ENCODE measurements at regions not wholly inside any gene's neighbourhood (a gene's known extent, or its start where the extent isn't known, plus 50 kb on each side); places are given as distances from the start of the nearest gene placed in this dataset.

GRCh38 chr2:156818944-156819343 is 382.8 kb downstream of the GPD2 start:
- ATAC-seq: no peak
- TF ChIP-seq PPARA (CRISPR knock-in tag; IDR thresholded peaks at IDR 0.05; ENCODE audit: borderline replicate concordance) (no peak), CSRNP3 (CRISPR knock-in tag; IDR thresholded peaks at IDR 0.05) (no peak), PATZ1 (CRISPR knock-in tag; IDR thresholded peaks at IDR 0.05; ENCODE audit: borderline replicate concordance) (no peak), POU6F1 (CRISPR knock-in tag; IDR thresholded peaks at IDR 0.05; ENCODE audit: borderline replicate concordance, low read depth) (no peak), TCF4 (CRISPR knock-in tag; IDR thresholded peaks at IDR 0.05; ENCODE audit: borderline replicate concordance) (no peak), TOX (CRISPR knock-in tag; IDR thresholded peaks at IDR 0.05; ENCODE audit: borderline replicate concordance) (no peak), CREB5 (CRISPR knock-in tag; IDR thresholded peaks at IDR 0.05; ENCODE audit: low read depth) (no peak), CSDC2 (CRISPR knock-in tag; IDR thresholded peaks at IDR 0.05) (no peak)

- no peak for TF ChIP-seq ZNF565 (CRISPR knock-in tag; conservative IDR thresholded peaks at IDR 0.05; ENCODE audit: low read depth)
- no peak for TF ChIP-seq SNAI2 (CRISPR knock-in tag; IDR thresholded peaks at IDR 0.05)
- TF ChIP-seq ZNF70 (CRISPR knock-in tag; IDR thresholded peaks at IDR 0.05): no peak
- ATAC-seq: no peak
Observed at GRCh38 chr2:156826341-156826933, 390.3 kb downstream of the GPD2 start.

- no peak for ATAC-seq
Observed at GRCh38 chr2:156834431-156834830, 398.3 kb downstream of the GPD2 start.

GRCh38 chr2:156837635-156838370 is 401.6 kb downstream of the GPD2 start:
- no peak for ATAC-seq
- TF ChIP-seq ZFP3 (CRISPR knock-in tag; IDR thresholded peaks at IDR 0.05): no peak

More at GRCh38 chr2:156834431-156834830, 398.3 kb downstream of the GPD2 start:
- no peak for TF ChIP-seq ARNTL (CRISPR knock-in tag; IDR thresholded peaks at IDR 0.05; ENCODE audit: borderline replicate concordance, low read depth)
- TF ChIP-seq POU6F1 (CRISPR knock-in tag; IDR thresholded peaks at IDR 0.05; ENCODE audit: borderline replicate concordance, low read depth): no peak
- no peak for TF ChIP-seq ESRRG (CRISPR knock-in tag; IDR thresholded peaks at IDR 0.05)
- TF ChIP-seq PPARA (CRISPR knock-in tag; IDR thresholded peaks at IDR 0.05; ENCODE audit: borderline replicate concordance): no peak

- 0 out of 3 replicates have a peak, but pooled peaks have one; percentile 22 for ATAC-seq
Observed at GRCh38 chr2:156841321-156841720, 405.1 kb downstream of the GPD2 start.

More at GRCh38 chr2:156841321-156841720, 405.1 kb downstream of the GPD2 start:
- TF ChIP-seq ZC3H10 (CRISPR knock-in tag; IDR thresholded peaks at IDR 0.05) (no peak), ZNF565 (CRISPR knock-in tag; conservative IDR thresholded peaks at IDR 0.05; ENCODE audit: low read depth) (no peak), CREB5 (CRISPR knock-in tag; IDR thresholded peaks at IDR 0.05; ENCODE audit: low read depth) (no peak), OSR1 (CRISPR knock-in tag; IDR thresholded peaks at IDR 0.05) (no peak), ZNF8 (CRISPR knock-in tag; IDR thresholded peaks at IDR 0.05) (no peak), SNAI2 (CRISPR knock-in tag; IDR thresholded peaks at IDR 0.05) (no peak), GLIS3 (CRISPR knock-in tag; IDR thresholded peaks at IDR 0.05) (no peak), ZFP30 (CRISPR knock-in tag; IDR thresholded peaks at IDR 0.05) (no peak), TOX (CRISPR knock-in tag; IDR thresholded peaks at IDR 0.05; ENCODE audit: borderline replicate concordance) (no peak), ARNTL (CRISPR knock-in tag; IDR thresholded peaks at IDR 0.05; ENCODE audit: borderline replicate concordance, low read depth) (no peak)
